ENCODE measurements at regions not wholly inside any gene's neighbourhood (a gene's known extent, or its start where the extent isn't known, plus 50 kb on each side); places are given as distances from the start of the nearest gene placed in this dataset.
A peak's percentile ranks its signal among the peaks of the same experiment; 100 is the strongest.

DNA sequence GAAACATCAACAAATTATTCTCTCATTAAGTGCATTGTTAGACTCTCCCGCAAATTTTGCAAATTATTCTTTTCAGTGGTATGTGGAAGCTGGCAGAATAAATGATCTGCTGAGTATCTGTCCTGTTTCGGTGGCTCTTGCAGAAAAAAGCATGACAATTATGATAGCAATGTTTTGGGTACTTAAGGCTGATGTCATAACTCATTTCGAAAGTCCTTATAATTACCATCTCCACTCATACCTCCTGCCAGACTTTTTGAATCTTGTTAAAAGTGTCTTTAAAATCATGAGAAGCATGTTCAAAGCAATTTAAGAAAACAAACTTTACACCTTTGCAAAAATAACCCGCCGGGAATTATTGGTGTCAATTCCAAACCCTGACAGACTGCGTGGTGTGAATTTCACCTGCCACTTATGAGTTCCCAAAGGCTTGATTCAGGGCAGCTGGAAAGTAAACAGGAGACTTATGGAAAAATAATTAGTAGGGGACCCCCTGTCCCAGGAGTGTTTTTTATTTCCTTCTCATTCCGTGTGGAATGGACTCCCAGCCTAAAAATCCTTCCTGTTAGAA is 87.6 kb upstream of the E2F3 start:
- DNase-seq: peak in 1 of 4 experiments; percentile 14

DNA sequence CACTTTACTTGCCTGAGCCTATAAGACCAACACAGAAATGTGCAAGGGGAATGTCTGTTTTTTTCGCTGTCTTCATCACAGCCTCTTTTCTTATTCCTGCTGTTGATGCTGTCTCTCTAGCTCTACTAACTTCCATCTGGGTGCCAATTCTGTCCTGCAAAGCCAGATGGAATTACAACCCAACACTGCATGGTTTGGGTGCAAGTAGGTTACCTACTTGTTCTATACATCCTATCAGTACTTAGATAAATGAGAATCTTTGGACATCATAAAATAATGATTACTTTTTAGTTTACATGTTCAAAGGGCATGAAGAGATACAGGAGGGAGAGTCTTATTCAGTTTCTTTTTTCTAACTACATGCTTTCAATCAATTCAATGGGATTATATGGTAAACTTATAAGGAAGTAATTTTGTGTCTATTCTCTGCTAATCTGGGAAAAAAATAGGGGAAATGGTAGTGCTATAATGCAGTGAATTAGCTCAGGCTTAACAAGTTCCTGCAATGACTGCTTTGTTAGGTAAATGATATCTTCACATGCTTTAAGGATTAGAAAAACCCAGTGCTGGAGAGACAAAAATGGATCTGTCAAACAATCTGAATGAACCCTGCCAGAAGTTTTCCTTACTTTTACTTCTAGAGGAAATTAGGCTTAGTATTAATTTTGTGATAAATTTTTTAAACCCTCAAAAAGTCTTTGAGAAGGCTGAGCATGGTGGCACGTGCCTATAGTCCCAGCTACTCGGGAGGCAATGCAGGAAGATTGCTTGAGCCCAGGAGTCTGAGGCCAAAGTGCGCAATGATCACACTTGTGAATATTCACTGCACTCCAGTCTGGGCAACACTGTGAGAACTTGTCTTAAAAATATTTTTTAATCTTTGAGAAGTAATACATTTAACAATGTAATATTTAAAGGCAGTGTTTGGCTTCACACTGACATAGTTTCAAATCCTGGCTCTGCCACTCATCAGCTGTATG is 86.5 kb upstream of the E2F3 start:
- peak in 2 of 4 experiments; percentile 34 to 52 for DNase-seq

DNA sequence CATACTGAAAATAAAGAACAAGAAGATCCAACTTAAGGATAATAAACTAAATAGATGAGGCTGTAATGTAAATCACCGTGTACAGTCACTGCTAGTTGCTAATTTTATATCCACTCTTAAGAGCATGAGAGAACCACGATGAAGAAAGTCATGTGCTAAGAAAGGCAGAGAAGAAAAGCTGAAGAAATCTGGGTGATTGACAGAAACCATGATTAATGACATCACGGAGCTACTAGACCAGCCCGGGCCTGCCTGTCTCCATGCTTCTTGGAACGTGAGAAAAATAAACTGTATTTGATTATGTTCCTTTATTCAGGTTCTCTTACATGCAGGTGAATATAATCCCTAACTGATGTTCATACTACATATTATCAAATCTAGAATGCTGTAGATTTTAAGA is 84.2 kb upstream of the E2F3 start:
- no peak for DNase-seq

DNA sequence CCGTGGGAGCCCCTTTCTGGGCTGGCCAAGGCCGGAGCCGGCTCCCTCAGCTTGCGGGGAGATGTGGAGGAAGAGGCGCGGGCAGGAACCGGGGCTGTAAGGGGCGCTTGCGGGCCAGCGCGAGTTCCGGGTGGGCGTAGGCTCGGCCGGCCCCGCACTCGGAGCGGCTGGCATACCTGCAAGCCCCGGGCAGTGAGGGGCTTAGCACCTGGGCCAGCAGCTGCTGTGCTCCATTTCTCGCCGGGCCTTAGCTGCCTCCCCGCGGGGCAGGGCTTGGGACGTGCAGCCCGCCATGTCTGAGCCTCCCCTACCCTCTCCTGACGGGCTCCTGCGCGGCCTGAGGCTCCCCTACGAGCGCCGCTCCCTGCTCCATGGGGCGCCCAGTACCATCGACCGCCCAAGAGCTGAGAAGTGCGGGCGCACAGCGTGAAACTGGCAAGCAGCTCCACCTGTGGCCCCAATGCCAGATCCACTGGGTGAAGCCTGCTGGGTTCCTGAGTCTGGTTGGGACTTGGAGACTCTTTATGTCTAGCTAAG is 82.8 kb upstream of the E2F3 start:
- DNase-seq: no peak

DNA sequence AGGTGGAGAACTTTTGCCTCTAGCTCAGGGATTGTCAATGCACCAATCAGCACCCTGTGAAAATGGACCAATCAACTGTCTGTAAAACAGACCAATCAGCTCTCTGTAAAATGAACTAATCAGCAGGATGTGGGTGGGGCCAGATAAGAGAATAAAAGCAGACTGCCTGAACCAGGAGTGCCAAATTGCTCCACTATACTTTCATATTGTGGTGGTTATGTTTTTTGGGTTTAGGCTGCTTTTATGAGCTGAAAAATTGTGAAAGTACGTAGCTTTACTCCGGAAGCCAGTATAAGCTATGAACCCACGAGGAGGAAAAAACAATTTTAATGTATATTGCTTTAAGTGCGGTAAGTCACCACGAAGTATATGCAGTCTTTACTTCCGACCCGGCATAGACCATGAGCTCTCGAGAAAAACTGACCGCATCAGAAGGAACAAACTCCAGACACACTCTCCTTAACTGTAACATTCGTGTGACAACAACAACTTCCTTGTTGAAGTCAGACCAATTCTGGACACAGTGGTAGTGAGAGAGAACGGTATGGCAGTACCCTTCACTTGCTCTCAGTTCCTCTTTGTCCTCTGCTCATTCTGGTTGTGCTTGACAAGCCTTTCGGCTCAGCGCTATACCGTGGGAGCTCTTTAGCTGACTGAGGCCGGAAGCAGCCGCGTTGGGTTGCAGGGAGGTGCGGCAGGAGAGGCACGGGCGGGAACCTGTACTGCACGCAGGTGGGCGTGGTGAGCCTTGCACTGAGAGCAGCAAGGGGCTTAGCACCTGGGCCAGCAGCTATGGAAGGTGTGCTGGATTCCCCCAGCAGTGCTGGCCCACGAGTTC is 81.9 kb upstream of the E2F3 start:
- DNase-seq: peak; percentile 88 to 96 (median 92)

DNA sequence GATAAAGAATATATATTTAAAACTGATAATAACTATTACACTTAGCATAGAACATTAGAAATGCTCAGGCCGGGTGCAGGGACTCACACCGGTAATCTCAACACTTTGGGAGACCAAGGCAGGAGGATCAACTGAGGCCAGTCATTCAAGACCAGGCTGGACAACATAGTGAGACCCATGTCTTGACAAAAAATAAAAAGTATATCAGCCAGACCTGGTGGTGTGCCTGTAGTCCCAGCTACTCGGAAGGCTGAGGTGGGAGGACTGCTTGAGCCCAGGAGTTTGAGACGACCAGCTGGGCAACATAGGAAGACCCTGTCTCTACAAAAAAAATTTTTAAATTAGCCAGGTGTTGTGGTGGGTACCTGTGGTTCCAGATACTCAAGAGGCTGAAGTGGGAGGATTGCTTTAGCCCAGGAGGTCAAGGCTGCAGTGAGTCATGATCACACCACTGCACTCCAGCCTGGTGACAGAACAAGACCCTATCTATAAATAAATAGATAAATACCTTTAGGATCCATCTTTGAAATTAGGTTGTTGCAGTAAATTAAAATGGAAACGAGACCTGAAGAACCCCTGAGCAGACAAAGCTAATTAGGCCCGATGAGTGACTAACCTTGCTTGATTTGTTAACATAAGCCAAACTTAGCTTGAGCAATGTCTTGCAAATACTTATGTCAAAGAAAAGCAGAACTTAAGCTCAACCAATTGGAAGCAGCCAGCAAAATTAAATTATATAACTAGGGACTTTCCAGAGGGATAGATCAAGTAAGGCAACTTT is 75.8 kb upstream of the E2F3 start:
- DNase-seq: peak; percentile 64 to 92 (median 77)

DNA sequence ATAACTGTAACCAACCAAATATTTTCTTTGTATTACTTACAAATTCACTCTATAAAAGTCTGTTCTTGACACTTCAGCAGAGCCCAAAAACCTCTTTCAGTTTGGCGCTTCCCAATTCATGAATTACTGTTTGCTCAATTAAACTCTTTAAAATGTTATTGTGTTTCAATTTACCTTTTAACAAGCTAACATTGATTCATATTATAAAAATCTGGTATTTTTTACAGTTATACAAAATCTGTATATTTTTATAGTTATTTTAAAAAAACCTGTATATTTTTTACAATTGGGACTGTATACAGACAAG is 75.3 kb upstream of the E2F3 start:
- DNase-seq: no peak

DNA sequence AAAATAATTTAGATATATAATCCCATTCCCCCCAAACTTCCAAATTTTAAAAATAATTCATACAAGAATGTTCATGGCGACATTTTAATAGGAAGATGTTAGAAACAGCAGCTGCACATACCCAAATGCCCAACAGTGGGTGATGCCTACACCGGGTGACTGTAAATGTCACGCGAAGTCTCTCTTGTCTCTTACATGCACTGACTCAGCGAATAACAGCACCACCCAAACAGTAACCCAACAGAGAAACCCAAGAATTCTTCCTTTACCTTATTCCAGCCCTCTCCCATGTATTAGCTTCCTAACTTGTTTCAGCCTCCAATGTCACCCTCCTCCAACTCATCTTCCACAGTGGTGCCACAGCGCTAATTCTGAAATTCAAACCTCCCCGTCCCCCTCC is 74.5 kb upstream of the E2F3 start:
- DNase-seq: no peak

DNA sequence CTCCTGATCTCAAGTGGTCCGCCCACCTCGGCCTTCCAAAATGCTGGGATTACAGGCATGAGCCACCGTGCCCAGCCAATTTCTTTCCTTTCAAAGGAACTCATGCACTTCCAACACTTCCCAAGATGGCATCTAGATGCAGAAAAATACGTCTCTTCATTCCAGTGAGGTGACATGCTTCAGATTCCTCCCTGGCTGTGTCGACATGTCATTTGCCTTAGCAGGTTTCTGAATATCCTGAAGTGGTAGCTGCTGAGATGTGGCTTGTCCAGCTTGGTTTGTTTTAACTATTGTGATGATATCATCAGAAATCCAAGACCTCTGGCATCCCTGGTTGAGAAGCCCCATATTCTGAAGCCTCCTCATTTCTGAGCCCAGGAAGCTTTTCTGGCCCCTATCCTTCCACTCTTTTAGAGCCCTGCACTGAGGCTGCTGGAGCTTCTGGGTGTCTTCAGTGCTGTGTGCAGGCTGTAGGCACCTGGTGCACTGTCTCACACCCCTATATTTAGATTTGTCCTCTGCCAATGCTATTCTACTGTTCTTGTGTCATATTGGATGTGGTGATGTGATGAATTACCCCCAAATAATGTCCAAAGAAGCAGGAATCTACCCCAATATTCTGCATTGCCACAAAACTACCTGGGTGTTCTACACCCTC is 73.3 kb upstream of the E2F3 start:
- no peak for DNase-seq

DNA sequence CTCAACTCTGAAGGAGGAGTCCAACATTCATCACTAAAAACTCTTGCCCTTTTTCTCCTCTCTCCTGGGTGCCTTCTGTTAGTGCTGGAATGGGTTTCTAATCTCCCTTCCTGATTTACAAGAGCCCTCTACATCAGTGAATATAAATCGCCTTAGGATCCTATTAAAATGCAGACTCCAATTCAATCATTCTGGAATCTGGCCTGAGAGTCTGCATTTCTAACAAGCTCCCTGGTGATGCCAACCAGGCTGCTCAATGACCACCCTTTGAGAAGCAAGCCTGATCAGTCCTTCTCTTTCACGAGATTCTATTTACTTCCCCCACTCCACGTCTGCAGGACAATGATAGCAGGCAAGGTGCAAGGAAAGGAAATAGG is 72.8 kb upstream of the E2F3 start:
- DNase-seq: no peak

DNA sequence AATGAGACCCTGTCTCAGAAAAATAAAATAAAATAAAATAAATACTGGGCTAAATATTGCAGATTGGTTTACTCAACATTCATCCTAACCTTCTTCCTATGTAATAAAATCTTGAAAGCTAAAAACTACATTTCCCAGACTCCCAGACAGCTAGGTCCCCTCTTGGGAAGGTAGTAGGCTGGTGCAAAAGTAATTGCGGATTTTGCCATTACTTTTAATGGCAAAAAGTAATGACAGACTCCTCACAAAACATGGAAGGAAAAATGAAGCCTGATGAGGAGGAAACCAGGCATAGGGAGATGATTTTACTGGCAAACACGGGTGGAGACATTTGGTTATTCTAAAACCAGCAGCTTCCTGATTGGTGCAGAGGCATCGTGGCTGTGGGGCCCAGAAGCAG is 70.6 kb upstream of the E2F3 start:
- no peak for DNase-seq

DNA sequence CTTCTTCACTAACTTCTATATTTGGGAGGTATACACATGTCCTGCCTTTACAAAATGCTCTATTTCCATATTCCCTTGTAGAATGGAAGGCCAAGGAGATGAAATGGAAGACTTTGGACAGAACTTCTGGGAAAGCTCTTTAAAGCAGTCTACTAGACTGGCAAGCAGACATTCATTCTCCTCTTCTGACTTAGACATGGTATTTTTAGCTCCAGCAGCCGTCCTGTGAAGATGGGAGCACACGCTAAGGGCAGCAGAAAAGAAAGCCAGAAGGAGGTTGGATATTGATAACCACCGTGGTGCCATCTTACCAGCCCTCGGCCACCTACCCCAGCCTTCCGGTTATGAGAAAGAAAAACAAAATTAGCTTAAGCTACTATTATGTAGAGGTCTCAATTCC is 70.1 kb upstream of the E2F3 start:
- DNase-seq: no peak

DNA sequence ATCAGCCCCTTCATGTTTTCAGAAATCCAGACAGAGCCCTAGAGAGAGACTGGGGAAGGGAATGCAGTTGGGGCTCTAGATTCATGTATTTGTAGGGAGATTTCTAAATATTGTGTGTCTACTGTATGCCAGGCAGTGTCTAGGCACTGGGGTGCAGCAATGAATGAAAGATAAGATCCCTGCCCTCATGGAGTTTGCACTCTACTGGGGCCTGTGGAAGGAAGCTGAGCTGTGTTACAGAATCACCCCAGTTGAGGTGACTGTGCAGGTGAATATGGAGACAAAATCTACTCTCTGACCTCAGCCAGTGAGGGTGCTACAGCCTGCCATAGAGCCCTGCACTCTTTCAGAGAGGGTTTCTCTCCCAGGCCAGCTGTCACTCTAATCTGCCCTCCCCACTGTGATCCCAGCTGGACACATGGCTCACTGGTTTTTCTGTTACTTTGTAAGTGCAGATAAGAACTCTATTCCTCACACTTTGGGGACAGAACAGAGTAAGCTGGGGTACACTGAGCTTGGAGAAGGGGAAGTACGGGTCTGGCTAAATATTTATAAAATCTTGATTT is 69.2 kb upstream of the E2F3 start:
- DNase-seq: no peak

DNA sequence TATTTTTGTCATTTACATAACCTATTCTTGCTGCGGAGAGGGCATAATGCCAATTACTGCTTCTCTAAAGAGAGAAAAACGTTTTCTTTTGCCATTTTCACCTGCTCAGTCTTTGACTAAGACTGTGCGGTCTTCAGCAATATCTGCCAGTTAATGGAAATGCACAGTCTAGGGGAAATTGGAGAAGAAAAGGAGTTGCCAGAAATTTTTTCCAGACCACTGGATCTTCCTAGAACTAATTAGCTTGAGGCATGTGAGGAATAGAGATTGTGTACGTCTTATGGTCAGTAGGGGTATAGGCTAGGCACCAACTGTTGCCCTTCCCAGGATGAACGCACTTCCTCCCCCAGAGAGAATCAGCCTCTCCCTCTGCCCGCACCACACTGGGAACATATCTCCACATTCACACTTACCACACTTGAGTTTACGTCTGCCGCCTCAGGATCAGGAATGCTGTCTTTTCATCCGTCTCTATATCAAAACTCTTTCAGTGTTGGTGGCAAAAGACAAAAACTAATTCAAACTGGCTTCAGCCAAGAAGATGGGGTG is 67.9 kb upstream of the E2F3 start:
- DNase-seq: no peak

DNA sequence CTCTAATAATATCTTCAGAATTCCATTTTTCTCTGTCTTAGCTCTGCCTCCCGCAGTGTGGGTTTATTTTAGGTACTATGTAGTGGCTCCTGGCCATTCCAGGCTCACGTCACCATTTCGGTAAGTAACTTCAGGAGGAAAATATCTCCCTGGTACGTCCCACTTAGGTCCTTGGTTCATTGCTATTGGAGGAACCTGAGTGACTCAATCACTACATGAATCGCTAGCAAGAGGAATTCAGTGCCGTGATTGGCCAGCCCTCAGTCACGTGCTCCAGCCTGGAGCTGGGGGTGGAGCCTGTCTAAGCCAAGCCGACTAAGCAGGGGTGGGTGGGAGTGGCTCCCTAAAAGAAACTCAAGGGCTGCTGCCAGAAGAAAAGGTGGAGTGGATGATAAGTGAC is 67.3 kb upstream of the E2F3 start:
- DNase-seq: no peak

DNA sequence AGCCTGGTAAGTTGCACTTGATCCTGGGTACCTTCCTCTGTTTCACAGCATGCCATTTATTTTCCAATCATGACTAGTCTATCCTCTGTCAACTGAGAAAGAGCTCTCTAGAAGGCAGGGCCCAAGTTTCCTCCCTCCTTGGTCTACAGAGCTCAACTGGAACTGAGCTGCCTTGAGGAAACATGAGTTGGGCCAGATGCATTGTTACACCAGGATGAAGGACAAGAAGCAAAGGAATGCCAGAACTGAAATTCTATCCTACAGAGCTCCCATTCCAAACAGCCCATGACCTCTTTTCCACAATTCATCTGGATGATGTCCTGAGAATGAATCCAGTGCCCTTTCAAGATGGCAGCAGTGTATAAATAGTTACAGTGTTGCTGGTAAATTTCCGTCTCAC is 66.7 kb upstream of the E2F3 start:
- no peak for DNase-seq

DNA sequence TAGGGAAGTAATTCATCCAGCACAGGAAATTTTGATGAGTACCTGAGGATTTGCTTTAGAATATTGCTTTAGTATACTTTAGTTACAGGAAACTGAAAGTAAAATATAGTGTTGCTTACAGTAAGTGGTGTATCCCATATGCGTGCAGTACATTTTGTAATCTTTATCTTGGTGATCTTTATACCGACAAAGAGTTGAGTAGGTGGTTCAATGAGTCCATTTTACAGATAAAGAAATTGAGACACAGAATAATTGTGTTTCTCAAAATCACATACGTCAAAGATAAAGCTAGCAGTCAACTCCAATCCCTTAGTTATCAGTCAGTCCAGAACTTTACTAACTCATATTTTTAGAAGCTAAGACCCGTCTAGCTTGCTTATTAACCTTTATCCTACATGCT is 65.8 kb upstream of the E2F3 start:
- DNase-seq: no peak

DNA sequence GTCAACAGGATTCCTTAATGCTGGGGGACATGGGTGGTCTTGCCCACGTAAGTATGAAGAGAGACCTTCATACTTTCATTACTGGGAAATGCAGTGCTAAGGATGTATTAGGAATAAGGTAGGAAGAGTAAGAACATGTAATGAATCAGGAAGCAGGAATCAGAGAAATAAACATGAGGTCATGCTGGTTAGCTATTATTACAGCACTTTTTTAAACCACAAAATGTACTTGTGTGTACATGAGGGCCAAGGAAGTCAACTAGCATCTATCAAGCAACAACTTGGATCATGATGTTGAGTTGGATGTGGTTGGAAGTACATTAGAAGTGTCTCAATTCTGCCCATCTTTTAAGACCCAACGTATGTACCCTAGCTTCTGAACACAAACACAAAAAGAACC is 63.5 kb upstream of the E2F3 start:
- DNase-seq: no peak

DNA sequence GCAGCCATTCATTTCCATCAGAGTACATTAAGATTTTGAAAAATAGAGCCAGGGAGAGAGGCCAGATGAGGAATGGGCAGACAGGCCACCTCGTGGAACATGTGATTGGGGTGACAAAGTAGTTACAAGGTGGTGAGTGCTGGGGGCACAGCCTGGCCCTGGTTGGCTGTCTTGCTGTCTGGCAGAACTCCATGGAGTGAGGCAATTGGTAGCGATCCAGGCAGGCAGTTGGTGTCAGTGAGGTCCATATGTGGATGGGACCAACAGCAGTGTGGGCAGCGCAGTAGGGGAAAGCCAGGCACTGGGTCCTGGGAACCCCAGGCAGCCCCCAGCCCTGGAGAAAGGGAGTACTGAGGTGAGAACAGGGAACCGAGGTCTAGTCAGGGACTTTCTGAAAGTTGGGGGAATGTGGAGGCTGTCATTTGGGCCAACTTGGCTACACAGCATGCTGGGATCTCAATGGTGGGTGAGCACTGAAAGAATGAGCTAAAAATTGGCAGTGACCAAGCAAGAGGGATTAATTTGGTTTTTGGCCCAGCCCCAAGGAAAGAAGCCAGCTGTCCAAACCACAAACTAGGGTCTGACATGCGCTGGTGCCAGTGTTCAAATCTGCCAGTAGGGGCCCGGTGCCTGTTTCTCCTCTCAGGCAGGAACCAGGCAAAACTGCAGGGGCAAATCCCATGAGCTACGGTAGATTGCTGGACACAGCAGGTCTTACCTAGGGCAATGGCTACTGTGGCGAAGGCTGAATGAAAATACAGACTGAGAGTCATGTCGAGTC is 61.4 kb upstream of the E2F3 start:
- DNase-seq: no peak

DNA sequence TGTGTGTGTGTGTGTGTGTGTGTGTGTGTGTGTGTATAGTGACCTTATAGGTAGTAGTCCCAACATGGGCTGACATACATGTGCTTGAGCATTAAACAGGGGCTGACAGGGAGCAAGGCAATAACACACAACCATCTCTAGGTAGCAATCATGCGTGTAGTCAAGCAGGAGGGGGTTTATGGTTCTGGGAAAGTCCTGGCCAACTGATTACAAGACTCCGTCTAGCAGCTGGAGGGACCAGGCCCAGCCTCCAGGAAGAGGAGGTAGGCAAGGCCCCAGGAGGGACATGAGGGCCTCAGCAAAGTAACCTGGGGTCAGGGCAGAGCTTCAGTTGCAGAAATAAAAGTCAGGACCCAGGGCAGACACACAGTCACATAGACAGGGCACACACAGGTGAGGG is 60.6 kb upstream of the E2F3 start:
- DNase-seq: no peak

DNA sequence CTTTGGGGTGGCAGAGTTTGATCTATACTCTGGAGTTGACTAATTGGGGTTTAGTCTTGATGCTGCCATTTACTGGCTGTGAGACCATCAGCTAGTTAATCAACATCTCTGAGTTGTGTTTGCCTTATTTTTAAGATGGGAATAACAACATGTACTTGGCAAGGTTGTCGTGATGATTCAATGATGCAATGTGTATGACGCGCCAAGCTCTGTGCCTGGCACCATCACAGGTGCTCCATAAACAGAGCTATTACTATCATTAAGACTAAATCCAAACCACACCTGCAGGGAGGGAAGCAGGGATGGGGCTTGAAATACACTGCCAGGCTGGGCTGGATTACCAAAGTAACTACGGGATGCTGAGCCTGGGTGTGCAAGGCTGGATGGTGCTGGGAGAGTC is 60.1 kb upstream of the E2F3 start:
- DNase-seq: no peak

Measured in suppressor macrophage (primary cell).